ENCODE measurements at regions not wholly inside any gene's neighbourhood (a gene's known extent, or its start where the extent isn't known, plus 50 kb on each side); places are given as distances from the start of the nearest gene placed in this dataset.

DNA sequence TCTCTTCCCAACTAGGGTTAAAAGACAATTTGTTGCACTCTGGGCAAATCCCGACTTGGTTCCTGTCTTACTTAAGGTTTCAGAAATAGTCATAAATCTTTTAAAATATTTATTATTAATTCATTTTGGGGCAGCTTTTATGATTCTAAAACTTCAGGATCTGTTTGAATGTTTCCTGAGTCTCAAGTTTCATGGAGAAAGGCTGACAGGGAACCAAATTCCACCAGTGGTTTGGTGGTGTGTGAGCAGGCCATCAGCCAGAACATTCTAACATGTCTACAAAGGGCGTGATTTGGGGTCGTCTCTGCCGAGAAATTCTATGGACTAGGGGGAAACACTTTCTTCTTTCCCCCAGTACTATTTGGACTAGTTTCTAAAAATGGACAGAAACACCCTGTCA is 366.4 kb downstream of the ZNF521 start:
- H3K27me3 Mint-ChIP-seq (ENCODE audit: low read depth in 3 of 3), result peaks cover 0 to 8% (median 0%) of the 10 kb centered on the region in 3 donors
- no peaks in the 10 kb centered on the region for H3K36me3 ChIP-seq (replicated peaks in 1 of 2; ENCODE audit: control insufficient read depth in 1 of 2, insufficient read depth in 2 of 2, low read length in 2 of 2)
- no peaks in the 10 kb centered on the region for H3K79me2 ChIP-seq (ENCODE audit: insufficient read depth, low read length)
- TF ChIP-seq, protein P1, sequence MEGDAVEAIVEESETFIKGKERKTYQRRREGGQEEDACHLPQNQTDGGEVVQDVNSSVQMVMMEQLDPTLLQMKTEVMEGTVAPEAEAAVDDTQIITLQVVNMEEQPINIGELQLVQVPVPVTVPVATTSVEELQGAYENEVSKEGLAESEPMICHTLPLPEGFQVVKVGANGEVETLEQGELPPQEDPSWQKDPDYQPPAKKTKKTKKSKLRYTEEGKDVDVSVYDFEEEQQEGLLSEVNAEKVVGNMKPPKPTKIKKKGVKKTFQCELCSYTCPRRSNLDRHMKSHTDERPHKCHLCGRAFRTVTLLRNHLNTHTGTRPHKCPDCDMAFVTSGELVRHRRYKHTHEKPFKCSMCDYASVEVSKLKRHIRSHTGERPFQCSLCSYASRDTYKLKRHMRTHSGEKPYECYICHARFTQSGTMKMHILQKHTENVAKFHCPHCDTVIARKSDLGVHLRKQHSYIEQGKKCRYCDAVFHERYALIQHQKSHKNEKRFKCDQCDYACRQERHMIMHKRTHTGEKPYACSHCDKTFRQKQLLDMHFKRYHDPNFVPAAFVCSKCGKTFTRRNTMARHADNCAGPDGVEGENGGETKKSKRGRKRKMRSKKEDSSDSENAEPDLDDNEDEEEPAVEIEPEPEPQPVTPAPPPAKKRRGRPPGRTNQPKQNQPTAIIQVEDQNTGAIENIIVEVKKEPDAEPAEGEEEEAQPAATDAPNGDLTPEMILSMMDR (IDR thresholded peaks at IDR 0.05), result no peak
- H3K9ac ChIP-seq (ENCODE audit: insufficient read depth, low read length, poor library complexity, severe bottlenecking), result no peak overlapping the region
- peaks cover 0 to 2% (median 0%) of the 10 kb centered on the region in 7 donors for H3K9me3 Mint-ChIP-seq
- WGBS (ENCODE audit: insufficient coverage), result no CpG with 5 or more reads among the region's 4 CpGs
- H3K4me1 Mint-ChIP-seq, result peaks cover 9% of the 10 kb centered on the region
- no peaks in the 10 kb centered on the region for H3K9me3 ChIP-seq (replicated peaks in 1 of 2; ENCODE audit: control insufficient read depth in 1 of 2, insufficient read depth in 1 of 2, low read length in 2 of 2)
- no peak for DNase-seq
- H2AFZ ChIP-seq (ENCODE audit: insufficient read depth, low read depth, low read length, poor library complexity, severe bottlenecking), result no peak overlapping the region
- no peaks in the 10 kb centered on the region for H4K20me1 ChIP-seq (ENCODE audit: insufficient read depth, low read length)
- no peak overlapping the region for H3K27ac Mint-ChIP-seq
- no peaks in the 10 kb centered on the region for H3K36me3 Mint-ChIP-seq
- no peaks in the 10 kb centered on the region for H3K27me3 ChIP-seq (ENCODE audit: control insufficient read depth in 2 of 2, insufficient read depth in 2 of 2, low read length in 2 of 2)
- H3K27ac ChIP-seq (ENCODE audit: low read depth in 1 of 2, low read length in 2 of 2), result no peak overlapping the region
- no peak overlapping the region for H3K4me3 ChIP-seq (replicated peaks in 1 of 3; ENCODE audit: low read depth in 2 of 3, low read length in 3 of 3)
- H3K4me1 ChIP-seq (ENCODE audit: control insufficient read depth in 1 of 2, insufficient read depth in 2 of 2, low read length in 2 of 2), result peaks cover 0 to 7% of the 10 kb centered on the region in 2 donors
- H3K4me2 ChIP-seq (replicated peaks; ENCODE audit: extremely low read depth, low read length, poor library complexity, severe bottlenecking), result no peak overlapping the region
- intact Hi-C loops (cut with micrococcal nuclease), result no loop called here
- H3K4me3 Mint-ChIP-seq, result no peak overlapping the region

DNA sequence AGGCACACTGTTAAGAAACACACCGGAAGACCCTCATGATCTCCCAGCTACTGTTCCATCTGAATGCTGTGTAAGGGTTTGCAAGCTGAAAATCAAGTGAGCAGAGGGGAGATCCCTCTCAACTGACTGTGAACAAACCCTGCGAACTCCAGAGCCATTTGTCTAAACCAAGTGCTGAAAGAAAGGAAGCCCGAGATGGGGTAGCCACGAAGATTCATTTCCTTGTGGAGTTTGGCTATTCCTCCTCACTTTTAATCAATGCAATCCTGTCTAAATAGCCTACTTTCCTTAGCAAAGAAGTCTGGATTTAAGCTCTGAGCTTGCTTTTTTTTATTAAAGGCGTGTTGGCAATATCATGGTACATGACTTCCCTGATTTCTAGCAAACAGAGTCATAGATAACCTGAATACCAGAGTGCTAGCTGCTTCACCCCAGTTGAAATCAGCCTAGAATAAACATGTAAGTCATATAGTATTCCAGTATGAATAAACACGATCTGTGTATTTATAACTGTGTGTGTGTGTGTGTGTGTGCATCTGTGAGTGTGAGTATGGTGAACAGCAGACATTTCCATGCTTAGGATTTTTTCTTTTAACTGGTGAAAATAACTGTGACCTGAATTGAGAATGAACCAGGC is 365.2 kb downstream of the ZNF521 start:
- Histone ChIP-seq H3K79me2 (ENCODE audit: insufficient read depth, low read length) (no peaks in the 10 kb centered on the region), H3K4me1 (ENCODE audit: control insufficient read depth in 1 of 2, insufficient read depth in 2 of 2, low read length in 2 of 2) (peaks cover 0 to 7% of the 10 kb centered on the region in 2 donors), H3K27ac (ENCODE audit: low read depth in 1 of 2, low read length in 2 of 2) (no peak overlapping the region), H3K4me3 (replicated peaks in 1 of 3; ENCODE audit: low read depth in 2 of 3, low read length in 3 of 3) (no peak overlapping the region), H3K9me3 (replicated peaks in 1 of 2; ENCODE audit: control insufficient read depth in 1 of 2, insufficient read depth in 1 of 2, low read length in 2 of 2) (no peaks in the 10 kb centered on the region), H4K20me1 (ENCODE audit: insufficient read depth, low read length) (no peaks in the 10 kb centered on the region), H3K9ac (ENCODE audit: insufficient read depth, low read length, poor library complexity, severe bottlenecking) (no peak overlapping the region), H3K4me2 (replicated peaks; ENCODE audit: extremely low read depth, low read length, poor library complexity, severe bottlenecking) (no peak overlapping the region), H3K27me3 (ENCODE audit: control insufficient read depth in 2 of 2, insufficient read depth in 2 of 2, low read length in 2 of 2) (no peaks in the 10 kb centered on the region), H3K36me3 (replicated peaks in 1 of 2; ENCODE audit: control insufficient read depth in 1 of 2, insufficient read depth in 2 of 2, low read length in 2 of 2) (no peaks in the 10 kb centered on the region), H2AFZ (ENCODE audit: insufficient read depth, low read depth, low read length, poor library complexity, severe bottlenecking) (no peak overlapping the region)
- H3K36me3 Mint-ChIP-seq, result no peaks in the 10 kb centered on the region
- peaks cover 0 to 8% (median 0%) of the 10 kb centered on the region in 3 donors for H3K27me3 Mint-ChIP-seq (ENCODE audit: low read depth in 3 of 3)
- WGBS (ENCODE audit: insufficient coverage), result 83% methylated on average over 1 of the region's 6 CpGs
- TF ChIP-seq, protein P1 (IDR thresholded peaks at IDR 0.05), result no peak
- H3K4me1 Mint-ChIP-seq, result peaks cover 9% of the 10 kb centered on the region
- intact Hi-C loops (cut with micrococcal nuclease), result no loop called here
- no peak overlapping the region for H3K4me3 Mint-ChIP-seq
- no peak overlapping the region for H3K27ac Mint-ChIP-seq
- peaks cover 0 to 5% (median 0%) of the 10 kb centered on the region in 7 donors for H3K9me3 Mint-ChIP-seq
- no peak for DNase-seq

All from CD14-positive monocyte (primary cell).